Upper lobe of right lung (tissue), 1 donor: ENCODE measurements at regions not wholly inside any gene's neighbourhood (a gene's known extent, or its start where the extent isn't known, plus 50 kb on each side); places are given as distances from the start of the nearest gene placed in this dataset.

Source experiments
- ATAC-seq: fragments of 200-7000 bp; cut with Tn5 transposase; one replicate; pipeline ENCODE4 v1.9.1; 2020; ENCODE audit warnings: mild to moderate bottlenecking, moderate library complexity
- DNase-seq: peaks from one replicate; pipeline ENCODE4 v3.0.0-alpha.2; 2020
- H3K27ac ChIP-seq: fragments of 200-600 bp; one replicate; pipeline ENCODE4 v1.8.0; 2022
- H3K27me3 ChIP-seq: fragments of 200-600 bp; one replicate; pipeline ENCODE4 v1.8.0; 2022; ENCODE audit warnings: mild to moderate bottlenecking
- H3K36me3 ChIP-seq: fragments of 200-600 bp; one replicate; pipeline ENCODE4 v1.8.0; 2022
- H3K4me1 ChIP-seq: fragments of 200-600 bp; one replicate; pipeline ENCODE4 v1.8.0; 2022
- H3K4me3 ChIP-seq: fragments of 200-600 bp; one replicate; pipeline ENCODE4 v1.8.0; 2022; ENCODE audit warnings: mild to moderate bottlenecking
- H3K9me3 ChIP-seq: fragments of 200-600 bp; one replicate; pipeline ENCODE4 v1.8.0; 2022
- intact Hi-C: fragments of 100-400 bp; cut with DNase I; formaldehyde crosslinking; loops from one replicate; pipeline ENCODE4 v1.11.0; 2022
- TF ChIP-seq, protein P1 (sequence below): fragments of 200-600 bp; IDR thresholded peaks from one replicate; pipeline ENCODE4 v1.8.0; 2022; ENCODE audit warnings: antibody characterized with exemption
- donor health status: DM: no; HTN: yes; CAD: no; lungs with severe emphysema.

DNA sequence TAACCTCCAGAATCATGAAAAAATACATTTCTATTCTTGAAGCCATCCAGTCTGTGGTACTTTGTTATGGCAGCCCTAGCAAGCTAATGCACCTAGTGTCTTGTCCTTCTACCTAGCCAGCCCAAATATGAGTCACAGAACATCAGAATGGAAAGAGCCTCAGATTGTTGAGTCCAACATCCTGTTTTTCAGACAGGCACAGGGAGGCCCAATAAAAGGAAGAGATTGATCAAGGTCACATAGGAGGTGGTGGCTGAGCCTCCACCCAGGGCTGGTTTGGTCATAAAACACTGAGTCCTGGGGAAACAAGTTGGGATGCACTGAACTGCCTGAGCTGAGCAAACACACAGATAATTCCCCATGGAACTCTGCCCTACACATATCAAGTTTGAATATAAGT, 195.5 kb downstream of the TTC32 start:
- no peak overlapping the region for H3K4me3 ChIP-seq
- ATAC-seq (no peak), DNase-seq (no peak)
- H3K9me3 ChIP-seq = no peaks in the 10 kb centered on the region
- H3K4me1 ChIP-seq = no peaks in the 10 kb centered on the region
- intact Hi-C loops = no loop called here
- TF ChIP-seq, protein P1, sequence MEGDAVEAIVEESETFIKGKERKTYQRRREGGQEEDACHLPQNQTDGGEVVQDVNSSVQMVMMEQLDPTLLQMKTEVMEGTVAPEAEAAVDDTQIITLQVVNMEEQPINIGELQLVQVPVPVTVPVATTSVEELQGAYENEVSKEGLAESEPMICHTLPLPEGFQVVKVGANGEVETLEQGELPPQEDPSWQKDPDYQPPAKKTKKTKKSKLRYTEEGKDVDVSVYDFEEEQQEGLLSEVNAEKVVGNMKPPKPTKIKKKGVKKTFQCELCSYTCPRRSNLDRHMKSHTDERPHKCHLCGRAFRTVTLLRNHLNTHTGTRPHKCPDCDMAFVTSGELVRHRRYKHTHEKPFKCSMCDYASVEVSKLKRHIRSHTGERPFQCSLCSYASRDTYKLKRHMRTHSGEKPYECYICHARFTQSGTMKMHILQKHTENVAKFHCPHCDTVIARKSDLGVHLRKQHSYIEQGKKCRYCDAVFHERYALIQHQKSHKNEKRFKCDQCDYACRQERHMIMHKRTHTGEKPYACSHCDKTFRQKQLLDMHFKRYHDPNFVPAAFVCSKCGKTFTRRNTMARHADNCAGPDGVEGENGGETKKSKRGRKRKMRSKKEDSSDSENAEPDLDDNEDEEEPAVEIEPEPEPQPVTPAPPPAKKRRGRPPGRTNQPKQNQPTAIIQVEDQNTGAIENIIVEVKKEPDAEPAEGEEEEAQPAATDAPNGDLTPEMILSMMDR = no peak
- no peak overlapping the region for H3K27ac ChIP-seq
- H3K27me3 ChIP-seq = no peaks in the 10 kb centered on the region
- no peaks in the 10 kb centered on the region for H3K36me3 ChIP-seq

DNA sequence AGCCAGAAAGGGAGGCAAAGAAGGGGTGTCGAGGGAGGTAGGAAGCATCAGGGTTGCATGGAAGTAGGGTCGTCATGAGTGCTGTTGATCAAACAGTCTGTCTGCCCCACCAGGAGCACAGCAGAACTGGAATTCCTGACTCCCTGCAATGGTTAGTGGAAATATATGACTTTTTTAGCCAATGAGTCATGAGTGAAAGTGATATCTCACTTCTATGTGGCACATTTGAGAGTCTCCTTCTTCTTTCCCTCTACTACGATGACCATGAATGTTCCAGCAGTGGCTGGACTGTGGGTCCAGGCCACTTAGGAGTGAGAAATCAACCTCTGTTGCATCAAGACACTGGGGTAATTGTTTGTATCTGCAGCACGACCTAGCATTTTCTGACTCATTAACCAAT, 199.5 kb downstream of the TTC32 start:
- intact Hi-C loops = no loop called here
- Histone ChIP-seq H3K27me3 (no peaks in the 10 kb centered on the region), H3K4me3 (no peak overlapping the region), H3K36me3 (no peaks in the 10 kb centered on the region), H3K9me3 (no peaks in the 10 kb centered on the region), H3K27ac (no peak overlapping the region), H3K4me1 (no peaks in the 10 kb centered on the region)
- ATAC-seq = no peak
- no peak for DNase-seq
- TF ChIP-seq, protein P1 = no peak

DNA sequence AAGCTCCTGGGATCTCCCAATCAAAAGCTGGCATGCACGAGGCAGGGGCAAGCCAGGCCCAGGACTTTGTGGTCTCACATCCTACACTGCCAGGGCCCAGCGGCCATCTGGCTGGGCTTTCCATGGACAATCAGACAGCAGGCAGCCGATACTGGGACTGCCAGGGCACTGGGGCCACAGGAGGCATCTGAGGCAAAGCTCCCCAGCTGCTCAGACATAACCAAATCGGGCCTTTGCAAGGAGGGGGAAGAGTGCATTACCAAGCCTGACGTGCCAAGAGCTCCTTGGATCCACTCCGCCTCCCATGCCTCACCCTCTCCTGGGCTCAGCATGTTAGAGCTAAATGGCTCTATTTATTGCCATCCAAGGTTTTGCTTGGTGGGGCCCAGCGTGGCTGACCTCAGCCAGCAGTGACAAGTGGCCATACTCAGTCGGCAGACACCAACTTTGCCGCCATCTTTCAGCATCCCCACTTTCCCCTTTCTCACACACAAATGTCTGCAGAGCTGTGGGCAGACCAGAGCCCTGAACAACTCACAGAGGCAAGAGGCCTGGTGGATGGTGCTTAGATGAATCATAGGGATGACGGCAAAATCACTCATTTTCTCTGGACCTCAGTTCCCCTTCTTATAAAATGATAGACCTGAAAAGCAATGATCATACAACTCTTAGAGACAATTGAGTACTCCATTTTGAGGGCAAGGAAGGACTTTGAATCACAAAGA, 200.8 kb downstream of the TTC32 start:
- Histone ChIP-seq H3K36me3 (no peaks in the 10 kb centered on the region), H3K4me3 (no peak overlapping the region), H3K27me3 (no peaks in the 10 kb centered on the region), H3K9me3 (no peaks in the 10 kb centered on the region), H3K4me1 (no peaks in the 10 kb centered on the region), H3K27ac (no peak overlapping the region)
- no peak for DNase-seq
- TF ChIP-seq, protein P1 = no peak
- no peak for ATAC-seq
- intact Hi-C loops = no loop called here

DNA sequence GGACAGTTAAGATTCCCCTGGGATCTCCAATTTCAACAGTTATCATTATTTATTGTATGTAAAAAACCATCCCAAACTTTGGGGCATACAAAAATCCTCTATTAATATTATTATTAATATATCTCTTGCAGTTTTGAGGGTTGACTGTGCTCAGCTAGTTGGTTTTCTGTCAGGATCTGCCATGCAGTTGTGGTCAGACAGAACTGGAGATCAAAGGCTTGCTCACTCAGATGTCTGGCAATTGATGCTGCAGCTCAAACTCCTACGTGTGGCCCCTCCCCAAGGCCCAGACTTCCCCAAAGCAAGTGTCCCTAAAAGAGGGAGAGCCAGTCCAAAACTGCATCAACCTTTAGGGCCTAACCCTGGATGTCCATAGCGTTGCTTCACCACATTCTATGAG, 204.7 kb downstream of the TTC32 start:
- H3K9me3 ChIP-seq = no peaks in the 10 kb centered on the region

DNA sequence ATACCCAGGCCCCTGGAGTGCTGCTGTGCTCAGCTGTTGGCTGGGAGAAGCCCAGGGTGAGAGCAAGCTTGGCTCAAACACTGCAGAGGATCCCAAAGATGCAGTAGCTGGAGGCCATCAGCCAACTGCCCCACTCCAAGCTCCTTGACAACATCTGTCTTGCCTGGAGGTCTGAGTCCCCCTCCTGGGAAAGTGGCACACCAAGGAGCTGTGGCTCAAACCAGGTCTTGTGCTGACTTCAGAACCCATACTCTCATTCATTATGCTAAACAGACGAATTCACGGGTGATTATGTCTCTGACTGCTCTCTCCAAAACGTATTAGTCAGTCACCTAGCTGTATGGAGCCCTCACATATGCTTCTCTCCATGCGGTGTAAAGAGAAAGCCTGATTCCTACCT, 206.1 kb downstream of the TTC32 start:
- Histone ChIP-seq H3K27ac (no peak overlapping the region), H3K27me3 (no peaks in the 10 kb centered on the region), H3K36me3 (no peaks in the 10 kb centered on the region), H3K4me3 (no peak overlapping the region), H3K4me1 (no peaks in the 10 kb centered on the region), H3K9me3 (no peaks in the 10 kb centered on the region)
- TF ChIP-seq, protein P1 = no peak
- DNase-seq (no peak), ATAC-seq (no peak)
- intact Hi-C loops = no loop called here

More for the DNA sequence above, 204.7 kb downstream of the TTC32 start:
- no peak for DNase-seq
- ATAC-seq = no peak
- H3K36me3 ChIP-seq = no peaks in the 10 kb centered on the region
- TF ChIP-seq, protein P1 = no peak
- H3K4me1 ChIP-seq = no peaks in the 10 kb centered on the region
- no peaks in the 10 kb centered on the region for H3K27me3 ChIP-seq
- no peak overlapping the region for H3K27ac ChIP-seq
- H3K4me3 ChIP-seq = no peak overlapping the region
- intact Hi-C loops = no loop called here

DNA sequence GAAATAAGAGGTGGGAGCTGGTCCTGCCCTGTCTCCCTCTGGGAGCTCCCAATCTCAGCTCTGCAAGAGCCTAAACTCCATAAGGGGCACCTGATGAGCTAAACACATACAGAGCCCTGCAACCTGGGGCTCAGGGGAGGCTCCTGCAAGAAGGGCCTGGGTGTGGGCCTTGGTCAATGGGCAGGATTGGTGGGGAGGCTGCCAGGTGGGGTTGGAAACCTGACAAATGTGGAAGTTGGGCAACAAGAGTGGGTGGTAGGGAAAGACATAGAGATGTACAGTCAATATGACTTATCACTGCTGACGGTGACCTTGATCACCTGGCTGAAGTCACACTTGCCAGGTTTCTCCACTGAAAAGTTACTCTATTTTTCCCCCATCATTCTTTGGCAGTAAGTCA, 209.9 kb downstream of the TTC32 start:
- Histone ChIP-seq H3K36me3 (no peaks in the 10 kb centered on the region), H3K9me3 (no peaks in the 10 kb centered on the region), H3K4me3 (no peak overlapping the region), H3K4me1 (no peaks in the 10 kb centered on the region), H3K27ac (no peak overlapping the region), H3K27me3 (no peaks in the 10 kb centered on the region)
- ATAC-seq = no peak
- intact Hi-C loops = no loop called here
- DNase-seq = no peak
- TF ChIP-seq, protein P1 = no peak
